ENCODE measurements at regions not wholly inside any gene's neighbourhood (a gene's known extent, or its start where the extent isn't known, plus 50 kb on each side); places are given as distances from the start of the nearest gene placed in this dataset.

GRCh38 chr9:118177241-118177640 lies 473.0 kb downstream of the TLR4 start:
- no peaks in the 10 kb centered on the region for H3K9me3 Mint-ChIP-seq (ENCODE audit: unreplicated experiment)
- H3K27me3 Mint-ChIP-seq (ENCODE audit: insufficient read depth, unreplicated experiment): peaks cover 2% of the 10 kb centered on the region
- H3K36me3 ChIP-seq (ENCODE audit: control insufficient read depth, insufficient read depth, low read length): no peaks in the 10 kb centered on the region
- intact Hi-C loops (cut with micrococcal nuclease; ENCODE audit: unreplicated experiment): no loop called here
- no peak overlapping the region for H3K27ac Mint-ChIP-seq (ENCODE audit: unreplicated experiment)
- no peaks in the 10 kb centered on the region for H3K4me1 Mint-ChIP-seq (ENCODE audit: low read depth, unreplicated experiment)
- no peaks in the 10 kb centered on the region for H3K36me3 Mint-ChIP-seq (ENCODE audit: insufficient read depth, unreplicated experiment)
- no peak overlapping the region for H3K4me3 ChIP-seq (ENCODE audit: low read depth, low read length)
- no TSS peak for BruUV-seq (replicated peaks)
- no peak for TF ChIP-seq CTCF (IDR thresholded peaks at IDR 0.05; ENCODE audit: insufficient read depth in 1 of 2, low read depth in 1 of 2, low read length in 1 of 2, severe bottlenecking in 1 of 2, unreplicated experiment in 1 of 2)
- no peak overlapping the region for H3K4me3 Mint-ChIP-seq (ENCODE audit: unreplicated experiment)
- ChIA-PET CTCF (no interaction called here), POLR2A (no interaction called here)
- DNase-seq: no peak
- no peaks in the 10 kb centered on the region for H3K4me1 ChIP-seq
- H3K9me3 ChIP-seq: no peaks in the 10 kb centered on the region
- H3K27me3 ChIP-seq (replicated peaks; ENCODE audit: control insufficient read depth, insufficient read depth, low read length): no peaks in the 10 kb centered on the region

- Histone ChIP-seq H3K9me3 (no peaks in the 10 kb centered on the region), H3K4me1 (no peaks in the 10 kb centered on the region), H3K4me3 (ENCODE audit: low read depth, low read length) (no peak overlapping the region), H3K36me3 (ENCODE audit: control insufficient read depth, insufficient read depth, low read length) (no peaks in the 10 kb centered on the region), H3K27me3 (replicated peaks; ENCODE audit: control insufficient read depth, insufficient read depth, low read length) (no peaks in the 10 kb centered on the region)
- ChIA-PET CTCF (no interaction called here), POLR2A (no interaction called here)
- Mint-ChIP-seq H3K9me3 (ENCODE audit: unreplicated experiment) (no peaks in the 10 kb centered on the region), H3K27ac (ENCODE audit: unreplicated experiment) (no peak overlapping the region), H3K36me3 (ENCODE audit: insufficient read depth, unreplicated experiment) (no peaks in the 10 kb centered on the region), H3K4me3 (ENCODE audit: unreplicated experiment) (no peak overlapping the region), H3K4me1 (ENCODE audit: low read depth, unreplicated experiment) (no peaks in the 10 kb centered on the region), H3K27me3 (ENCODE audit: insufficient read depth, unreplicated experiment) (peaks cover 2% of the 10 kb centered on the region)
- DNase-seq: no peak
- intact Hi-C loops (cut with micrococcal nuclease; ENCODE audit: unreplicated experiment): no loop called here
- TF ChIP-seq CTCF (IDR thresholded peaks at IDR 0.05; ENCODE audit: insufficient read depth in 1 of 2, low read depth in 1 of 2, low read length in 1 of 2, severe bottlenecking in 1 of 2, unreplicated experiment in 1 of 2): no peak
- BruUV-seq (replicated peaks): no TSS peak
Measured at GRCh38 chr9:118183576-118183975, 479.4 kb downstream of the TLR4 start.

- BruUV-seq (replicated peaks): no TSS peak
- TF ChIP-seq CTCF (IDR thresholded peaks at IDR 0.05; ENCODE audit: insufficient read depth in 1 of 2, low read depth in 1 of 2, low read length in 1 of 2, severe bottlenecking in 1 of 2, unreplicated experiment in 1 of 2): no peak
- no peaks in the 10 kb centered on the region for H3K9me3 Mint-ChIP-seq (ENCODE audit: unreplicated experiment)
- no peaks in the 10 kb centered on the region for H3K4me1 Mint-ChIP-seq (ENCODE audit: low read depth, unreplicated experiment)
- ChIA-PET POLR2A (no interaction called here), CTCF (no interaction called here)
- no peak overlapping the region for H3K4me3 Mint-ChIP-seq (ENCODE audit: unreplicated experiment)
- H3K4me3 ChIP-seq (ENCODE audit: low read depth, low read length): no peak overlapping the region
- no peaks in the 10 kb centered on the region for H3K4me1 ChIP-seq
- H3K9me3 ChIP-seq: no peaks in the 10 kb centered on the region
- no peaks in the 10 kb centered on the region for H3K36me3 ChIP-seq (ENCODE audit: control insufficient read depth, insufficient read depth, low read length)
- intact Hi-C loops (cut with micrococcal nuclease; ENCODE audit: unreplicated experiment): no loop called here
- H3K36me3 Mint-ChIP-seq (ENCODE audit: insufficient read depth, unreplicated experiment): no peaks in the 10 kb centered on the region
- H3K27me3 Mint-ChIP-seq (ENCODE audit: insufficient read depth, unreplicated experiment): no peaks in the 10 kb centered on the region
- DNase-seq: no peak
- no peaks in the 10 kb centered on the region for H3K27me3 ChIP-seq (replicated peaks; ENCODE audit: control insufficient read depth, insufficient read depth, low read length)
- no peak overlapping the region for H3K27ac Mint-ChIP-seq (ENCODE audit: unreplicated experiment)
Measured at GRCh38 chr9:118187408-118187807, 483.2 kb downstream of the TLR4 start.

Measured in Caco-2 (cell line).